ENCODE measurements at regions not wholly inside any gene's neighbourhood (a gene's known extent, or its start where the extent isn't known, plus 50 kb on each side); places are given as distances from the start of the nearest gene placed in this dataset.

DNA sequence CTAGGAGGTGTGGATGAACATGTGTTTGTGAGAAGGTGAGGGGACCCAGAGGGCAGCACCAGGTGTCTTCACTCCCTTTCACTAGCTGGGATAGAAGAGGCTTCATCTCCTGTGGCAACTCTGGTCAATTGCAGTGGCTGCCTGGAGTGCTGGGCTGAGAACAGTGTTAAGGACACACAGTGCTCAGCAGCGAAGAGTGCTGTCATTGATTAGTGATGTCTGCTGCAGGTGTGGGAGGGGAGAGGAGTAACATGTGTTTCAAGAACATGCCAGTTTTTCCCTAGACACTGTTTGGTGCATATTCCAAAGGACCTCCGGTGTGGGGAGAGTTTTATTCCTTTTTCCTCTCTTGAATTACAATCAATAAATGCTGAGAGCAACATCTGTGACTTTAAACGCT, 95.9 kb upstream of the CXCR4 start:
- DNase-seq (ENCODE audit: low read depth, low spot score) = no peak
- CTCF ChIA-PET = no interaction called here
- BruUV-seq (replicated peaks) = no TSS peak

DNA sequence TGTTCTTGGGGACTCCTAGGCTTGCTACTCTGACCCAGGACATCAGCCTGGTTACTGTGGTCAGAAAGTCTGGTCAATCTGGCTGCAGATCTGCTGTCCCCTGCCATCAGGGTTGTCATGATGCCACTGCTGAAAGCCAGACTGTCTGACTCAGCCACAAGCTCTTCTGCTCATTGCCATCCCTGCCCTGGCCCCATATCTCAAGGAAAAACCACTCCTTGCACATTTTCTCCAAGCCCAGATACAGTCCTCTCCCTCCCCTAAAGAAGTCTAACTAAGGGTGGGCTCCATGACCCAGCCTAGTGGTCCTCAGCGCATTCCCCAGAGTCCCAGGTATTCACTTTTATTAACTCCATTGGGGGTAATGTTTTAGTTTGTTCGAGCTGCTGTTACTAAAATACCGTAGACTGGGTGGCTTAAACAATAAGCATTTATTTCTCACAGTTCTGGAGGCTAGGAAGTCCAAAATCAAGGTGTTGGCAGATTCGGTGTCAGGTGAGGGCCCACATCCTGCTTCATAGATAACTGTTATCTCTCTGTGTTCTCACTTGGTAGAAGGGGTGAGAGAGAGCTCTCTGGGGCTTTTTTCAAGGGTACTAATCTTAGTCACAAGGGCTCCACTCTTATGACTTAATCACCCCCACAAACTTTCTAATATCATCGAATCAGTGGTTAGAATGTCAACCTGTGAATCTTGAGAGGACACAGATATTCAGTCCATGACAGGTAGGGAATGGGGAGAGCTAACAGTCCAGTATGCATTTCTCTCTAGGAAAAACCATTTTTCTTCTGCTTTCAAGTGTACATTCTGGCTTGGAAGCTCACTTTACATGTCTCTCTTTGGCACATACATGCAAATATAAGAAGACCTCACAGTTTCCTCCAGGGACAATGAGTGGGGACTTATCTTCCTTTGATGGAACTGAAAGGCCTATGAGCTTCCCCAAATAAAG, 94.8 kb upstream of the CXCR4 start:
- H3K9me3 ChIP-seq (ENCODE audit: control insufficient read depth, insufficient read depth, low read depth, low read length) = no peaks in the 10 kb centered on the region; the same call in 1 of the 2 replicates
- DNase-seq (ENCODE audit: low read depth, low spot score) (no peak), ATAC-seq (no peak)
- H3K4me3 ChIP-seq (ENCODE audit: low read depth in 2 of 2, low read length in 2 of 2) = no peak overlapping the region
- no peaks in the 10 kb centered on the region for H3K36me3 ChIP-seq (ENCODE audit: control insufficient read depth, insufficient read depth, low read length)
- in situ Hi-C loops (cut with HindIII; ENCODE audit: low pct_unique_long_range_greater_than_20kb, low sequenced_read_pairs) (no loop called here), intact Hi-C loops (cut with micrococcal nuclease; ENCODE audit: unreplicated experiment) (no loop called here)
- no TSS peak for BruUV-seq (replicated peaks)
- H3K27me3 ChIP-seq (ENCODE audit: control insufficient read depth, insufficient read depth, low read length) = peaks cover 10% of the 10 kb centered on the region
- ChIA-PET POLR2A (no interaction called here), CTCF (no interaction called here)
- no peak overlapping the region for H3K27ac ChIP-seq (ENCODE audit: low read length)
- TF ChIP-seq REST (IDR thresholded peaks at IDR 0.05; ENCODE audit: insufficient read depth in 1 of 2, low read depth in 2 of 2, low read length in 1 of 2) (no peak), POLR2AphosphoS5 (IDR thresholded peaks at IDR 0.05; ENCODE audit: low read depth, low read length) (no peak), SIN3A (IDR thresholded peaks at IDR 0.05; ENCODE audit: borderline replicate concordance, insufficient read depth, low read depth, low read length) (no peak), TCF7L2 (IDR thresholded peaks at IDR 0.05; ENCODE audit: low read depth, low read length) (no peak)
- TF ChIP-seq, protein P1, sequence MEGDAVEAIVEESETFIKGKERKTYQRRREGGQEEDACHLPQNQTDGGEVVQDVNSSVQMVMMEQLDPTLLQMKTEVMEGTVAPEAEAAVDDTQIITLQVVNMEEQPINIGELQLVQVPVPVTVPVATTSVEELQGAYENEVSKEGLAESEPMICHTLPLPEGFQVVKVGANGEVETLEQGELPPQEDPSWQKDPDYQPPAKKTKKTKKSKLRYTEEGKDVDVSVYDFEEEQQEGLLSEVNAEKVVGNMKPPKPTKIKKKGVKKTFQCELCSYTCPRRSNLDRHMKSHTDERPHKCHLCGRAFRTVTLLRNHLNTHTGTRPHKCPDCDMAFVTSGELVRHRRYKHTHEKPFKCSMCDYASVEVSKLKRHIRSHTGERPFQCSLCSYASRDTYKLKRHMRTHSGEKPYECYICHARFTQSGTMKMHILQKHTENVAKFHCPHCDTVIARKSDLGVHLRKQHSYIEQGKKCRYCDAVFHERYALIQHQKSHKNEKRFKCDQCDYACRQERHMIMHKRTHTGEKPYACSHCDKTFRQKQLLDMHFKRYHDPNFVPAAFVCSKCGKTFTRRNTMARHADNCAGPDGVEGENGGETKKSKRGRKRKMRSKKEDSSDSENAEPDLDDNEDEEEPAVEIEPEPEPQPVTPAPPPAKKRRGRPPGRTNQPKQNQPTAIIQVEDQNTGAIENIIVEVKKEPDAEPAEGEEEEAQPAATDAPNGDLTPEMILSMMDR (IDR thresholded peaks at IDR 0.05) = no peak
- no peaks in the 10 kb centered on the region for H3K4me1 ChIP-seq (ENCODE audit: control insufficient read depth, insufficient read depth, low read length)

More for the DNA sequence above, 95.9 kb upstream of the CXCR4 start:
- Histone ChIP-seq H3K36me3 (ENCODE audit: control insufficient read depth, insufficient read depth, low read length) (no peaks in the 10 kb centered on the region), H3K4me1 (ENCODE audit: control insufficient read depth, insufficient read depth, low read length) (no peaks in the 10 kb centered on the region), H3K27me3 (ENCODE audit: control insufficient read depth, insufficient read depth, low read length) (peaks cover 14% of the 10 kb centered on the region), H3K9me3 (ENCODE audit: control insufficient read depth, insufficient read depth, low read depth, low read length) (no peaks in the 10 kb centered on the region; the same call in 1 of the 2 replicates), H3K4me3 (ENCODE audit: low read depth in 2 of 2, low read length in 2 of 2) (no peak overlapping the region), H3K27ac (ENCODE audit: low read length) (no peak overlapping the region)
- in situ Hi-C loops (cut with HindIII; ENCODE audit: low pct_unique_long_range_greater_than_20kb, low sequenced_read_pairs) = no loop called here
- no peak for TF ChIP-seq SIN3A (IDR thresholded peaks at IDR 0.05; ENCODE audit: borderline replicate concordance, insufficient read depth, low read depth, low read length)
- TF ChIP-seq, protein P1 (IDR thresholded peaks at IDR 0.05) = no peak
- TF ChIP-seq POLR2AphosphoS5 (IDR thresholded peaks at IDR 0.05; ENCODE audit: low read depth, low read length) = no peak
- no peak for TF ChIP-seq REST (IDR thresholded peaks at IDR 0.05; ENCODE audit: insufficient read depth in 1 of 2, low read depth in 2 of 2, low read length in 1 of 2)
- TF ChIP-seq TCF7L2 (IDR thresholded peaks at IDR 0.05; ENCODE audit: low read depth, low read length) = no peak
- ATAC-seq = no peak
- POLR2A ChIA-PET = no interaction called here
- intact Hi-C loops (cut with micrococcal nuclease; ENCODE audit: unreplicated experiment) = no loop called here
